Coronary artery (tissue), 2 donors: ENCODE measurements at regions not wholly inside any gene's neighbourhood (a gene's known extent, or its start where the extent isn't known, plus 50 kb on each side); places are given as distances from the start of the nearest gene placed in this dataset.

Source experiments
- DNase-seq: peaks from one replicate; pipeline ENCODE4 v3.0.0-alpha.2; 2017; ENCODE audit warnings: low spot score
- H3K27ac ChIP-seq, 2 donors: fragments of 200-600 bp; sonication (generic); one replicate each; pipeline ENCODE4 v1.5.1; 2016 to 2019
- H3K4me3 ChIP-seq: fragments of 200-600 bp; sonication (generic); 2 replicates; pipeline ENCODE4 v1.5.1; 2016; ENCODE audit warnings: mild to moderate bottlenecking, moderate library complexity
- TF ChIP-seq, protein P1 (sequence below): fragments of 200-600 bp; sonication (generic); IDR thresholded peaks from one replicate; pipeline ENCODE4 v1.5.1; 2019; ENCODE audit warnings: antibody characterized with exemption

- Histone ChIP-seq H3K4me3 (no peak overlapping the region), H3K27ac (no peak overlapping the region)
- TF ChIP-seq, protein P1, sequence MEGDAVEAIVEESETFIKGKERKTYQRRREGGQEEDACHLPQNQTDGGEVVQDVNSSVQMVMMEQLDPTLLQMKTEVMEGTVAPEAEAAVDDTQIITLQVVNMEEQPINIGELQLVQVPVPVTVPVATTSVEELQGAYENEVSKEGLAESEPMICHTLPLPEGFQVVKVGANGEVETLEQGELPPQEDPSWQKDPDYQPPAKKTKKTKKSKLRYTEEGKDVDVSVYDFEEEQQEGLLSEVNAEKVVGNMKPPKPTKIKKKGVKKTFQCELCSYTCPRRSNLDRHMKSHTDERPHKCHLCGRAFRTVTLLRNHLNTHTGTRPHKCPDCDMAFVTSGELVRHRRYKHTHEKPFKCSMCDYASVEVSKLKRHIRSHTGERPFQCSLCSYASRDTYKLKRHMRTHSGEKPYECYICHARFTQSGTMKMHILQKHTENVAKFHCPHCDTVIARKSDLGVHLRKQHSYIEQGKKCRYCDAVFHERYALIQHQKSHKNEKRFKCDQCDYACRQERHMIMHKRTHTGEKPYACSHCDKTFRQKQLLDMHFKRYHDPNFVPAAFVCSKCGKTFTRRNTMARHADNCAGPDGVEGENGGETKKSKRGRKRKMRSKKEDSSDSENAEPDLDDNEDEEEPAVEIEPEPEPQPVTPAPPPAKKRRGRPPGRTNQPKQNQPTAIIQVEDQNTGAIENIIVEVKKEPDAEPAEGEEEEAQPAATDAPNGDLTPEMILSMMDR = no peak
- DNase-seq = no peak
Measured at GRCh38 chr12:98149270-98149669, 366.1 kb upstream of the TMPO start.

- TF ChIP-seq, protein P1 = no peak
- DNase-seq = no peak
- Histone ChIP-seq H3K4me3 (no peak overlapping the region), H3K27ac (no peak overlapping the region)
Measured at GRCh38 chr12:98149691-98150210, 365.6 kb upstream of the TMPO start.

DNA sequence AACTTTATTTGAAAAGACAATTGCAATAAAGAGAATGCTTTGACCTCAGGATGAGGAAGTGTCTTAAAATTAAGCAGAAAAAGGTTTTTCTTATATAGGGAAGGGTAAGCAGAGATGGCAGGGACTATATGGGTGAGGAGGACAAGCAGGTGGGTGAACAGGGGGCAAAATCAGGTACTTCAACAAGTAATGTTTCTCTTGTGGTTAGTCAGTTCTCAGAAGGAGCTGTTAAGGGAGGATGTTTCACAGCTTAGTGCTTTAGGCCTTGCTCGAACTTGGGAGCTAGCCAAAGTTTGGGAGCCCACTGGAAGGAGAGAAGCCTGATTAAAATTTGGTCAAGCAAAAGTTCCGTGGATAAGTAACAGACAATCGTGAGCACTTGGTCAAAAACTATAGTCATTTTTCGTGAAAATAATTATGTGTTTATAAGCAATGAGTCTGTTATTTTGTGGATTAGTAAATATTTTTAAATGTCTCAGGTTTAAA lies 364.2 kb upstream of the TMPO start:
- TF ChIP-seq, protein P1 = no peak

GRCh38 chr12:98151984-98152383 lies 363.4 kb upstream of the TMPO start:
- no peak overlapping the region for H3K4me3 ChIP-seq
- DNase-seq = no peak
- TF ChIP-seq, protein P1 = no peak
- H3K27ac ChIP-seq = no peak overlapping the region

More for the DNA sequence above, 364.2 kb upstream of the TMPO start:
- no peak for DNase-seq
- H3K27ac ChIP-seq = no peak overlapping the region
- H3K4me3 ChIP-seq = no peak overlapping the region

DNA sequence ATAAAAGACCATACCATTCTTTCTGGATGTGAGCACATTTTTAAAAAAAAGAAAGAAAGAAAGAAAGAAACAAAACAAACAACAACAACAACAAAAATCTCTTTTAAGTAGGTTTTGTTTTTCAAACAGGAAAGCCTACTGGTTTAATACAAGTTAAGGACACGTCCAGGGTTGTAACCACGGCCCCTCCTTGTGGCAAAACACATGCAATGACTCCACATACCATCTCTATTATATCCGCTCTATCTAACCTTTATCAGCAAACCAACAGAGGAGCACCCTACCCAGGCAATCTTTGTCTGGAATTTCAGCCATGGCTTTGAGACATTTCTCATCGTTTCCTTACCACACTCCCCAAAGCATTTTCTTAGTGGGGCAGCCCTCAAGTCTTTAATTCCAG lies 360.5 kb upstream of the TMPO start:
- no peak overlapping the region for H3K4me3 ChIP-seq
- H3K27ac ChIP-seq = no peak overlapping the region
- TF ChIP-seq, protein P1 = no peak
- DNase-seq = no peak

DNA sequence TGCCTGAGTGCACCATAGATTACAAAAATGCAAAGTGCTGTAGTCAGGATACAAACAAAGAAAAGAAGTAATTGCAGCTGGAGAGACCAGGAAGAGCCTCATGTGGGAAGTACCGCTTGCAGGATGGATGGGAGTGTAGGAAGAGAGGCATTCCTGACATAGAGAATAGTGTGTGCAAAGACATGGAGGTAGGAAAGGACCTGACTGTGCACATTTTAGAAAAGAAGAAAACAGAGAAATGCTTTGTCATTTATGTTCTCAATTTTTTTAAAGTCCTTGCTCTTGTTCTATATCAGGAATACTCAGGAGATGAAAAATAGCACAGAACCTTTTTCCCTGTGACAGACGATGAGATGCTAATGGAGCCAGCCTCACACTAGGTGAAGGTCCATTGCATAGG lies 358.7 kb upstream of the TMPO start:
- Histone ChIP-seq H3K4me3 (no peak overlapping the region), H3K27ac (no peak overlapping the region)
- no peak for DNase-seq
- TF ChIP-seq, protein P1 = no peak

GRCh38 chr12:98162906-98163678 lies 352.3 kb upstream of the TMPO start:
- Histone ChIP-seq H3K27ac (no peak overlapping the region), H3K4me3 (no peak overlapping the region)
- DNase-seq = no peak
- TF ChIP-seq, protein P1 = no peak
